NCI-H146 treated with DMSO at 0.1 percent for 48 hours (cell line): ENCODE measurements at regions not wholly inside any gene's neighbourhood (a gene's known extent, or its start where the extent isn't known, plus 50 kb on each side); places are given as distances from the start of the nearest gene placed in this dataset.

Experiments used
- DNase-seq: peaks from one replicate; lab custom pipeline; 2025; ENCODE audit not compliant: unreplicated experiment; lab: John Stamatoyannopoulos, UW

DNA sequence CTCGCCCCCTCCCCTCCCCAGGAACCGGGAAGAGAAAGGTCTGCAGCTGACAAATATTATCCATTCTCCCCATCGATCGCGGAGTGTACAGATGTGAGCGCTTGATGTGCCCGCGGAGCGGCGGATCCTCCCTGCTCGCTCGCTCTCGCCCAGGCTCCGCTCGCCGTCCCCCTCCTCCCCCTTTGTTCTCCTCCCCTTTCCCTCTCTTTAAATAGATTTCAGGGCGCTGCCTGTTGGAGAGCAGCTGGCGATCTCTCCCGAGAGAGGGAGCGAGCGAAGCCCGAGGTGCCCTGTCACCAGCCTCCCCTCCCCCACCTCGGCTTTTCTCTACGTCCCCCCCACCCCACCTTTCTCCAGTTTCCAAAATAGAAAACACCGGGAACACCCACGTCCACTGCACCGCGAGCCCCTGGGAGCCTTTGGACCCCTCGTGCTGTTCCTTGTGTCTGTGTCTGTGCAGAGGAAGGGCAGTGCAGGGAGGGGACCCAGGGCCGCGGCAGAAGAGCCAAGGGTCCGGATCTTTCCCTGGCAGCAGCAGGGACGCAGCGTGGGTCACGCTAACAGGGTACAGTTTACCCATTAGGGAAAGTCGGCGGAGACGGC is 56.6 kb upstream of the BCOR start:
- no peak for DNase-seq

DNA sequence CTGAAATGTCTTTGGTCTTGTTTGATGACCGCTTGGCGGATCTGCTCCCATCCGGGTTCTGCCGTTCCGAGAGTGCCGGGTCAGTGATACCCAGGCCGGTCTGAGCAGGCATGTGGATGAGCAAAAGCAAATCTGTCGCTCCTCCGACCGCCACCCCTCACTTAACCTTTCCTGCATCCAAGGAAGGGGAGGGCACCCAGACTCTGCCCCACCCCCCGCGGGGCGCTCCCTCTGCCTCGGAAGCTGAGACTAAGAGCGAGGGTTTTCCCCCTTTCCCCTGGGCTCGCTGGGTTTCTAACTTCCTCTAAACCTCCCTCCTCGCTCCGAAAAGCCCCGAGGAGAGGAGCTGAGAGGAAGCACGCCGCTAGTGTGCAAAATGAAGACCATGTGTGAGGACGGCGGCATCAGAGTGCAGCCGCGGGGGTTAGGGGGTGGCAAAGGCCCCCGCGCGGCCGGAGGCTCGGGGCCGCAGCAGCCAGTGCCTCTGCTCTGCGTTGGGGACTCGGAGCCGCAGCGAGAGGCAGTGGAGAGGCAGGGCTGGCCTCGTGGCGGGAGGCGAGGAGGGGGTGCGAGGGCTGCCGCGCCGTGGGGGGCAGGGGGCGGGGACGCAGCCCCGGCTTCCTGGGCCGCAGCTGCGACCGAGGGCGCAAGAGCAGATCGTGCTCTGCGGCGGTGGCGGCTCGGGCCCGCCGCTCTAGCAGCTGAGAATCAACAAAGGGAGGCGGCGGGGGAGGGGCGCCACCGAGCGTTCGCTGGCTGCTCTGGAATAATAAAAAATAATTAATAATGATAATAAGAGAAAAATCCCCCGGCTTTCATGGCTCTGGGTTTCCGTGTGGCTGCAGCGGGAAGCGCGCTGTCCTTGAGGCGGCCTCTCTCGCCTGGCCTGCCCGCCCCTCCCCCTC is 55.8 kb upstream of the BCOR start:
- peak; percentile 67 for DNase-seq

DNA sequence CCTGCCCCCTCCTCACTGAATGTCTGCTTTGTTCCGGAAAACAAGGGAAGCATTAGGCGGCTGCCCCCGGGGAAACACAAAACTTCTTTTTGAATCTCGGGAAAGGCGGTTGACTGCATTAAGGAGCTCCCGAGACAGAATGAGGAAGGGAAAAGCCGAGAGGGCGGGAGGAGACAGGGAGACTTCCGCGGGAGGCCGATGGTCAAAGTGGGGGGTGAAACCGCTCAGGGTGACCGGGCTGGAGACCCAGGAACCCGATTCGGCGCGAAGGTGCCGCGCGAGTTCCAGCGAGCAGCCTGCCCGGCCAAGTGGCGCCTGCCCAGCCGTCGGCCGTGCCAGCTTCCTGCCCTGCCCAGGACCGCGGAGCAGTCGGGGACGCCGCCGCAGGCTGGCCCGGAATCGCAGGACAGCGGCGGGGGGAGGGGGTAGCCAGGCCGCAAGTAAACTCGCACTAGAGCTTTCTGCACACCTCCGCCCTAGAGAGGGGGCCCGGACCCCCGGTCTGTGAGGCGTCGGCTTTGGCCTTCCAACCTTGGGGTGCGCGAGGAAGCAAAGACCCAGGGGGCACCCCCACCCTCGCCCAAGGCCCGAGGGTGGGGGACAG is 55.1 kb upstream of the BCOR start:
- DNase-seq = no peak

DNA sequence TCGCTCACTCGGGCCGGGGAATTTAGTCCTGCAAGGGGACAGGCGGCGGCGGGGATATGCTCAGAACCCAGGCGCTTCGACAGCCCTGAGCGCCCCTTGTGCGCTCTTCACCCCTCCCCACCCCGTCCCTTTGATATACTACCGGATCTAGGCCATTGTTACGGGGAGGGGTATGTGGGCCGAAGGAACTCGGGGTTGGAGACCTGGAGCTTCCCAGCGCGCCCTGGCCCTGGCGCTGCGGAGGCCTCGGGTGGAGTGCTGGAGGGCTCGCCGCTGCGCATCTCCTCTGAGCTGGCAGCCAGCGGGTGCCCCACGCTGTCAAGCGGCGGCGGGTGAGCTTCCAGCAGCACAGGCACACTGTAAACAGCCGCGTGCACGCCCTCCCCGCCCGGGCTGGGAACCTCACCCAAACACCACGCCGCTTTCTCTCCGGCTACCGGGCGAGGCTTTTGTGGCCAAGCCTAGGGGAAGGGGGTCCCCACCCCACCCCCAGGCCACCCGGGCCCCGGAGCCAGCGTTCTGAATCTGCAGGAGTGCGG is 54.5 kb upstream of the BCOR start:
- no peak for DNase-seq

DNA sequence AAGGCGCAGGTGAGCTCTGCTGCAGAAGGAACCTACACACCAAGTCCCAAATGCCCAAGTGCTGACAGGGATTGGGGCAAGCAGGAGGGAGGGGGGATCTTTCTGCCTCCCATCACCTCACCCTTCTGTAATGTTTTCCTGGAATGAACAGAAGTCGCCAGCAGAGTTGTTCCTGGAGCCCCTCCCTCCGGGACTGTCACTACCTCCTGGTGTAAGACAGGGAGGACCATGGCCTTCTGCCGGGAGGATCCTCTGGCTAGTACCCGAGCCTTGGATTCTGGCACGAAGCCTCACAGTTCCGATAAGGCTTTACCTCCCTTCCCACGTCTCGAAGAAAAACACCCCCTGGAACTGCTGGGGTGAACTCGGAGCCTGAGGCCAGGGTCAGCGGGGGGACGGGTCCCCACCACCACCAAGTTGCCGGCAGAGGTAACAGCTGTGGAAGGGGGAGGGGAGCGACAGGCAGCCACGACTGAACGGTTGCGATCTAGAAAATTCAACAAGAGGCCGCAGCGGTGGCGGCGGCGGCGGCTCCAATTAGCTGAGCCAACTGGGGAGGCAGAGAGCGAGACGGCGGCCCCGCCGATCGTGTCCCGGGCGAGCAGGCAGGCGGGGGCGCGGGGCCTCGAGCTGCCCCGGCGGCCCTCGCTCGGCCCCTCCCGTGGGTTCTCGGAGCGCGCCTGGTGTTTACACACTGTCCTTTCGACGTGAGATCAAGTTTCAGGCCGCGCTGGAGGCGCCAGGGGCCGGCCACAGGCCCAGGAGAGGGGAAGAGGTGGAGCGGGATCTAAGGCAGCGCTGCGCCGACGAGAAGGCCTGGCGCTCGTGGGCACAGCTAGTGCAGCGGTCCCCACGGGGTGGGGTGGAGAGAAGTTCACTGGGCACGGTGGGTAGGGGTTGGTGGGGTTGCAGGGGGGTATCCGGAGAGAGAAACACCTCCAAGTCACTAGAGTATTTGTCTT is 53.7 kb upstream of the BCOR start:
- no peak for DNase-seq

DNA sequence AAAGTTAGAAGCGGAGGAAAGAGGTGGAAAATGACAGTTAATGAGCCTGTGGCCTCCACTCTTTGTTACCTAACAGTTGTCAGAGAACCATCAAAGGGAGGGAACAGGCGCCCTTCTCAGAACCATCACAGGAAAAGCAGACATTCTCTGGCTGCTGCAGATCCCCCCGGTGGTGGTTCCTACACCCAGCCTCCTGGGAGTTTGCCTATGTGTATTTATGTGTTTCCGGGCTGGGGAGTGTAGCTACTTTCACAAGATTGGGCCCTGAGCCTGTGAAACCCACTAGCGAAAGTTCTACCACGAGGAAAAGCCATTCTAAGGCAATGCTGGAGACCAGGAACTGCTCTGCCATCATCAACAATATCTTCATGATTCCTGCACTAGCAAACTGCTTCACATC is 52.7 kb upstream of the BCOR start:
- no peak for DNase-seq

DNA sequence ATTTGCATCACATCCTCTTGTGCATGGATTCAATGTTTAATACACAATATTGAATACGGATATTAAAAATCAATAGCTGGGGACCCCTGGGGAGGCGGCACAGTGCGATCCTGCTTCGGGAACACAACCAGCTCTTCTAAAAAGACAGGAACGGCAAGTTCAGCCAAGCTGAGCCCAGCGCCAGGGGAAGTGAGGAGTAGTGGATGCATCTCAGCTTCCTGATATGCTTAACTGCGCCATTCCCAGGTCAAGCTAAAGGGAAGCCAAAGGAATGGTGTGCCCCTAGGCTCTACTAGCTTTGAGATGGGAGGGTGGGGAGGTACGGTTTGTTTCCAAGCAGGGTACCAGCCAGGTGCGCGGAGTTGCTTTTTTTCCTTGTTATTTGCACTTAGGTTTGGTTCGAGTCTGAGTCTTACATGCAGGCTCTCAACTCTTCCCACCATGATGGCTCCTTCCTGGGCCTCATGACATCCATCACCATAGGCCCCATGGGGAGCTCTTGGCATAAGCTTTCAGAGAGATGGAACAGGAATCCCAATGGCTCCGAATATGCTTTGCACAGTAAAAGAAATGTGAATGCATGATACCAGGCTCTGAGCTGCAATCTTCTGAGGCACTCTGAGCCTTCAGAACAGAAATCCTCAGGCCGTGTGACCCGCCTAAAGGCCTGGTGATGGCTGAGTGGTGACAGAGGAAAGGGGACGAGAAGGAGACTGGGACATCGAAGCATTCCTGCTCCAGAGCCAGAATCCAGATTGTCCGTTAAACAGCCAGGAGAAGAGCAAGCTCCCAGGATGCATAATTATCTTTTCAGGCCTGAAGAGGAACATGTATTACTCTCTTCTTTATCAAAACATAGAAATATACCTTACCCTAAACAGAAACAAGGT is 51.8 kb upstream of the BCOR start:
- no peak for DNase-seq

DNA sequence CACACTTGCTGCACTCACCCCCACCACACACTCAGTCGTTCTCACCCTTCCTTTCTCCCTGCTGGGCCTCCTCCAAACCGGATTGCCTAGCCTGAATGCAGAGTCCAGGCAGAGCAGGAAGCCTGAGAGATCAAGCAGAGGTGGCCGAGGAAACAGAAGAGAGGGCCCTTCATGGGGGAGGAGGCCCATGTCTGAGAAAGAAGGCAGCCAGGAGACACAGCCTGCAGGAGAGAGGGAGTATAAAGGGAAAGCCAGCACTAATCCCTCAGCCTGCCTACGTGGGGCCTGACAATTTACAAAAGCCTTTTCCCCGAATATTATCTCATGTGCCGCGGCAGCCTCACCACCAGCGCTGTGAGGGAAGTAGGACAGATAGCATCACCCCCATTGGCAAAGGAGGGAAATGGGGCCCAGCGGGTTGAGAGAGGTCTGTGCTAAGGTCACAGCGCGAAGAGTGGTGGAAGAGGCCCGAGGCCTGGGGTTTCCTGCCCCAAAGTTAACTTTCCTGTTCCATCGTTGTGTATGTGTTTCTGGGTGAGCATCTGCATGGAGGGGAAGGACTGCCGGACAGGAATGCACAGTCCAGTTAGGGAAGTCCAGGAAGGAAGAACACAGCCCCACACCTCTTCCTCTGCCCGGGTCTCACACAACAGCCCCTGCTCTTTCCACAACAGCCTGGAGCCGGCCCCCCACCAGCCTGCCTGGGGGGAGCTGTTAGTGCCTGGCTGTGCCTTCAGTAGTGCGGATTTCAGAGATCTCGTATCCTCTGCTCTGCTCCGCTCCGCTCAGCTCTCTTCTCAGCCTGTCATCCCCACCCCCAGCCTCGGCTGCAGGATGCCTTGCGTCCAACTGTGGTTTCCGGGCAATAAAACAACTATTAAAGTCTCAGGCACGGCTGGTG is 50.9 kb upstream of the BCOR start:
- DNase-seq = no peak

DNA sequence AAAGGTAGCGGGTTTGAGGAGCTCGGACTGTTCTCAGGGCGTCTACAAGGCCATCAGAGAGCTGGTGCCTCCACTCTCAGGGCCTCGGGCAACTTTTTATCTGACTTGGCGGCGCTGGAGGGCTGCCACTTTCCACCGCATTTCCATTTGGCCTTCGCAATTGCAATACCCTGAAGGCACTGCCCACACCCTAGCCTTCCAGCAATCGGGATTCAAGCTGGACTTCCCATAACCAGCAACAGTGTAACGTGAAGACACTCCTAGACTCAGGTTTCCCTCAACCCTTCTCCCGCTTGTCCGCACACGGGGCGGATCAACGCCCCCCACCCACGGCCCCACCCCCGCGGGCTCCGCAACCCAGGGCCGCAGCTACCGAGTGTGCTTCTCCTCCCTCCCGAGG is 50.2 kb upstream of the BCOR start:
- DNase-seq = no peak
